Pancreas (tissue), 10 donors: ENCODE measurements at regions not wholly inside any gene's neighbourhood (a gene's known extent, or its start where the extent isn't known, plus 50 kb on each side); places are given as distances from the start of the nearest gene placed in this dataset.

Experiments
- ATAC-seq, 4 donors: fragments of 200-7000 bp; cut with Tn5 transposase; one replicate each; pipeline versions ENCODE4 v1.8.0 to v1.9.1; 2020; ENCODE audit warnings: mild to moderate bottlenecking in 4 of 4, moderate library complexity in 4 of 4
- DNase-seq, 6 donors: peaks; one replicate each; pipeline ENCODE4 v3.0.0-alpha.2; 2020
- FAIRE-seq: peaks from 2 replicates; lab custom pipeline; 2012; peaks lifted over from hg19 to GRCh38; lab: Jason Lieb, UNC
- H3K27ac ChIP-seq, 4 donors: fragments of 200-600 bp; sonication (generic); 1 replicate in 3 of 4; 2 replicates in 1 of 4; pipeline versions ENCODE4 v1.5.0 to v1.8.0; 2020
- H3K27me3 ChIP-seq, 4 donors: fragments of 200-600 bp; one replicate each; pipeline ENCODE4 v1.8.0; 2021
- H3K36me3 ChIP-seq, 3 donors: fragments of 200-600 bp; sonication (generic) in 1 of 3; one replicate each; pipeline versions ENCODE4 v1.5.0 to v1.8.0; 2020 to 2021
- H3K4me1 ChIP-seq, 3 donors: fragments of 200-600 bp; one replicate each; pipeline ENCODE4 v1.8.0; 2021
- H3K4me3 ChIP-seq, 4 donors: fragments of 200-600 bp; sonication (generic) in 2 of 4; one replicate each; pipeline versions ENCODE4 v1.5.0 to v1.8.0; 2020 to 2021
- H3K9me3 ChIP-seq, 4 donors: fragments of 200-600 bp; one replicate each; pipeline ENCODE4 v1.8.0; 2021
- CTCF ChIP-seq, 4 donors: fragments of 200-600 bp; sonication (generic) in 3 of 4; IDR thresholded peaks; one replicate each; pipeline versions ENCODE4 v1.5.0 to v1.8.0; 2021; ENCODE audit warnings: antibody characterized with exemption in 4 of 4
- WGBS, 2 donors: extraction: QIAGEN DNeasy Blood & Tissue Kit; methylation state at CpG; one replicate each; pipeline ENCODE4 v1.1.7; 2013; 5-methylcytosine and 5-hydroxymethylcytosine counted together
- intact Hi-C, 3 donors: fragments of 100-400 bp; cut with DNase I; formaldehyde crosslinking; loops; one replicate each; pipeline versions ENCODE4 v1.11.1 to v1.14.2; 2022
- donor health status: healthy with polysubstance abuse.
- donor health status: DM: no; HTN: no; CAD: no; lungs with moderate emphysema.
- donor health status: DM: no; HTN: no; CAD: no.
- donor health status: control.
- donor health status: control.
- donor health status: Bipolar disorder and iron deficiency.
- donor health status: DM: yes; HTN: yes; CAD: no.
- donor health status: DM: no; HTN: no; CAD: no.
- donor health status: DM: no; HTN: no; CAD: no.
- donor health status: DM: yes; HTN: yes; CAD: no.

- no peak overlapping the region for H3K27ac ChIP-seq
- intact Hi-C loops, result no loop called here
Observed at GRCh38 chr3:117624424-117624823, 914.8 kb downstream of the TUSC7 start.

GRCh38 chr3:117625174-117625573, 915.6 kb downstream of the TUSC7 start:
- no peaks in the 10 kb centered on the region for H3K9me3 ChIP-seq
- intact Hi-C loops, result no loop called here
- no peak overlapping the region for H3K4me3 ChIP-seq
- no peaks in the 10 kb centered on the region for H3K27me3 ChIP-seq
- TF ChIP-seq CTCF (IDR thresholded peaks at IDR 0.05), result no peak
- H3K36me3 ChIP-seq, result no peaks in the 10 kb centered on the region
- no peaks in the 10 kb centered on the region for H3K4me1 ChIP-seq
- H3K27ac ChIP-seq, result no peak overlapping the region
- FAIRE-seq, result no peak
- no peak for DNase-seq
- no peak for ATAC-seq

More at GRCh38 chr3:117624424-117624823, 914.8 kb downstream of the TUSC7 start:
- FAIRE-seq (no peak), DNase-seq (no peak), ATAC-seq (no peak)
- H3K9me3 ChIP-seq, result no peaks in the 10 kb centered on the region
- 77 to 78% methylated on average over 3 of the region's 3 CpGs for WGBS, 2 donors
- no peaks in the 10 kb centered on the region for H3K4me1 ChIP-seq
- H3K4me3 ChIP-seq, result no peak overlapping the region
- H3K36me3 ChIP-seq, result no peaks in the 10 kb centered on the region
- no peaks in the 10 kb centered on the region for H3K27me3 ChIP-seq
- TF ChIP-seq CTCF (IDR thresholded peaks at IDR 0.05), result no peak

- no peak for ATAC-seq
- Histone ChIP-seq H3K27me3 (no peaks in the 10 kb centered on the region), H3K4me3 (no peak overlapping the region), H3K4me1 (no peaks in the 10 kb centered on the region), H3K36me3 (no peaks in the 10 kb centered on the region), H3K9me3 (no peaks in the 10 kb centered on the region), H3K27ac (no peak overlapping the region)
- TF ChIP-seq CTCF (IDR thresholded peaks at IDR 0.05), result no peak
- DNase-seq, result no peak
- 49 to 59% methylated on average over 2 of the region's 2 CpGs for WGBS, 2 donors
- no peak for FAIRE-seq
- intact Hi-C loops, result no loop called here
Observed at GRCh38 chr3:117626577-117626976, 917.0 kb downstream of the TUSC7 start.

- ATAC-seq (peak in 3 of 4 donors; percentile 43 to 58 (median 47)), FAIRE-seq (no peak), DNase-seq (no peak)
- no peak overlapping the region for H3K27ac ChIP-seq
- intact Hi-C loops, result no loop called here
- H3K9me3 ChIP-seq, result no peaks in the 10 kb centered on the region
- H3K4me1 ChIP-seq, result no peaks in the 10 kb centered on the region
- TF ChIP-seq CTCF (IDR thresholded peaks at IDR 0.05), result no peak
- H3K4me3 ChIP-seq, result no peak overlapping the region
- no peaks in the 10 kb centered on the region for H3K27me3 ChIP-seq
- WGBS, 2 donors, result 6 to 24% methylated on average over 2 of the region's 2 CpGs
- H3K36me3 ChIP-seq, result no peaks in the 10 kb centered on the region
Observed at GRCh38 chr3:117628823-117629291, 919.3 kb downstream of the TUSC7 start.

- Histone ChIP-seq H3K4me1 (no peaks in the 10 kb centered on the region), H3K27ac (no peak overlapping the region), H3K27me3 (no peaks in the 10 kb centered on the region), H3K4me3 (no peak overlapping the region), H3K9me3 (no peaks in the 10 kb centered on the region), H3K36me3 (no peaks in the 10 kb centered on the region)
- FAIRE-seq (no peak), ATAC-seq (no peak), DNase-seq (no peak)
- intact Hi-C loops, result no loop called here
- TF ChIP-seq CTCF (IDR thresholded peaks at IDR 0.05), result no peak
- WGBS, 2 donors, result 72 to 81% methylated on average over 9 of the region's 9 CpGs
Observed at GRCh38 chr3:117629505-117629904, 919.9 kb downstream of the TUSC7 start.
